ENCODE measurements at regions not wholly inside any gene's neighbourhood (a gene's known extent, or its start where the extent isn't known, plus 50 kb on each side); places are given as distances from the start of the nearest gene placed in this dataset.

- Histone ChIP-seq H3K4me2 (ENCODE audit: insufficient read depth, low read length) (no peak overlapping the region), H3K27me3 (ENCODE audit: control insufficient read depth in 2 of 2, insufficient read depth in 2 of 2, low read length in 2 of 2) (no peaks in the 10 kb centered on the region), H3K79me2 (ENCODE audit: control insufficient read depth, insufficient read depth, low read length) (no peaks in the 10 kb centered on the region), H3K4me3 (replicated peaks in 1 of 3; ENCODE audit: insufficient read depth in 1 of 3, low read depth in 1 of 3, low read length in 3 of 3) (no peak overlapping the region), H3K4me1 (ENCODE audit: control insufficient read depth, extremely low read depth, insufficient read depth, low read length) (no peaks in the 10 kb centered on the region), H3K27ac (ENCODE audit: insufficient read depth, low read depth, low read length) (no peak overlapping the region), H3K36me3 (ENCODE audit: control insufficient read depth in 2 of 2, extremely low read depth in 1 of 2, insufficient read depth in 2 of 2, low read length in 2 of 2) (no peaks in the 10 kb centered on the region), H3K9ac (replicated peaks; ENCODE audit: extremely low read depth, insufficient read depth, low read length) (no peak overlapping the region), H3K9me1 (replicated peaks; ENCODE audit: control insufficient read depth, extremely low read depth, insufficient read depth, low read length) (no peaks in the 10 kb centered on the region), H3K9me3 (replicated peaks; ENCODE audit: control insufficient read depth, insufficient read depth, low read length) (no peaks in the 10 kb centered on the region), H4K20me1 (replicated peaks; ENCODE audit: control insufficient read depth, extremely low read depth, insufficient read depth, low read length) (no peaks in the 10 kb centered on the region), H2AFZ (ENCODE audit: low read depth, low read length) (no peak overlapping the region)
- dilution Hi-C loops (cut with MboI; ENCODE audit: extremely low pct_ligation_motif_present, low sequenced_read_pairs) = no loop called here
- DNase-seq (ENCODE audit: low read depth, low spot score) (no peak), FAIRE-seq (no peak)
- ChIA-PET CTCF (no interaction called here), POLR2A (no interaction called here)
- intact Hi-C loops (cut with micrococcal nuclease) = no loop called here
- no peak for TF ChIP-seq CTCF (IDR thresholded peaks at IDR 0.05; ENCODE audit: extremely low read depth in 1 of 2, insufficient read depth in 1 of 2, low read depth in 1 of 2, low read length in 2 of 2)
- no peak for TF ChIP-seq FOS (IDR thresholded peaks at IDR 0.05; ENCODE audit: borderline replicate concordance, insufficient read depth, low read length)
- TF ChIP-seq MYC (IDR thresholded peaks at IDR 0.05; ENCODE audit: low read depth, low read length) = no peak
- no peak for TF ChIP-seq MAX (IDR thresholded peaks at IDR 0.05; ENCODE audit: insufficient read depth, insufficient read length)
- no peak for TF ChIP-seq POLR2AphosphoS5 (IDR thresholded peaks at IDR 0.05; ENCODE audit: insufficient read depth, low read depth, low read length)
- no peak for TF ChIP-seq POLR2A (IDR thresholded peaks at IDR 0.05; ENCODE audit: low read depth, low read length)
- BruUV-seq (replicated peaks) = no TSS peak
Observed at GRCh38 chr12:90791445-90791844, 163.5 kb downstream of the CCER1 start.

- POLR2A ChIA-PET = no interaction called here
- no peak for TF ChIP-seq MYC (IDR thresholded peaks at IDR 0.05; ENCODE audit: low read depth, low read length)
- TF ChIP-seq POLR2AphosphoS5 (IDR thresholded peaks at IDR 0.05; ENCODE audit: insufficient read depth, low read depth, low read length) = no peak
- TF ChIP-seq CTCF (IDR thresholded peaks at IDR 0.05; ENCODE audit: extremely low read depth in 1 of 2, insufficient read depth in 1 of 2, low read depth in 1 of 2, low read length in 2 of 2) = no peak
- TF ChIP-seq POLR2A (IDR thresholded peaks at IDR 0.05; ENCODE audit: low read depth, low read length) = no peak
- no peak for TF ChIP-seq GATA2 (IDR thresholded peaks at IDR 0.05; ENCODE audit: insufficient read depth, insufficient read length, low read depth, low read length)
- TF ChIP-seq FOS (IDR thresholded peaks at IDR 0.05; ENCODE audit: borderline replicate concordance, insufficient read depth, low read length) = no peak
- TF ChIP-seq JUN (IDR thresholded peaks at IDR 0.05; ENCODE audit: borderline replicate concordance, insufficient read depth, insufficient read length, low read depth) = no peak
- TF ChIP-seq MAX (IDR thresholded peaks at IDR 0.05; ENCODE audit: insufficient read depth, insufficient read length) = no peak
- TF ChIP-seq EZH2 (IDR thresholded peaks at IDR 0.05; ENCODE audit: borderline replicate concordance, low read depth, low read length, severe bottlenecking) = no peak
- H3K9me3 ChIP-seq (replicated peaks; ENCODE audit: control insufficient read depth, insufficient read depth, low read length) = no peaks in the 10 kb centered on the region
- dilution Hi-C loops (cut with MboI; ENCODE audit: extremely low pct_ligation_motif_present, low sequenced_read_pairs) (no loop called here), intact Hi-C loops (cut with micrococcal nuclease) (no loop called here)
- H3K27me3 ChIP-seq (ENCODE audit: control insufficient read depth in 2 of 2, insufficient read depth in 2 of 2, low read length in 2 of 2) = no peaks in the 10 kb centered on the region
- no peak overlapping the region for H3K9ac ChIP-seq (replicated peaks; ENCODE audit: extremely low read depth, insufficient read depth, low read length)
- no peaks in the 10 kb centered on the region for H3K36me3 ChIP-seq (ENCODE audit: control insufficient read depth in 2 of 2, extremely low read depth in 1 of 2, insufficient read depth in 2 of 2, low read length in 2 of 2)
- no TSS peak for BruUV-seq (replicated peaks)
- H3K79me2 ChIP-seq (ENCODE audit: control insufficient read depth, insufficient read depth, low read length) = no peaks in the 10 kb centered on the region
- FAIRE-seq (no peak), DNase-seq (ENCODE audit: low read depth, low spot score) (no peak)
- CTCF ChIA-PET = no interaction called here
- no peak overlapping the region for H3K4me2 ChIP-seq (ENCODE audit: insufficient read depth, low read length)
- H3K4me3 ChIP-seq (replicated peaks in 1 of 3; ENCODE audit: insufficient read depth in 1 of 3, low read depth in 1 of 3, low read length in 3 of 3) = no peak overlapping the region
- H3K9me1 ChIP-seq (replicated peaks; ENCODE audit: control insufficient read depth, extremely low read depth, insufficient read depth, low read length) = no peaks in the 10 kb centered on the region
- H3K27ac ChIP-seq (ENCODE audit: insufficient read depth, low read depth, low read length) = no peak overlapping the region
- H2AFZ ChIP-seq (ENCODE audit: low read depth, low read length) = no peak overlapping the region
- H4K20me1 ChIP-seq (replicated peaks; ENCODE audit: control insufficient read depth, extremely low read depth, insufficient read depth, low read length) = no peaks in the 10 kb centered on the region
- no peaks in the 10 kb centered on the region for H3K4me1 ChIP-seq (ENCODE audit: control insufficient read depth, extremely low read depth, insufficient read depth, low read length)
Observed at GRCh38 chr12:90790747-90791146, 164.2 kb downstream of the CCER1 start.
